NCI-H1694 treated with DMSO at 0.1 percent for 48 hours (cell line): ENCODE measurements at regions not wholly inside any gene's neighbourhood (a gene's known extent, or its start where the extent isn't known, plus 50 kb on each side); places are given as distances from the start of the nearest gene placed in this dataset.
"Not testable (repeated sequence)": the region's sequence is repeated elsewhere in the genome, so short reads cannot be mapped to it uniquely, and the experiment has no call there.

ENCODE experiments used
- DNase-seq: peaks from one replicate; lab custom pipeline; 2025; lab: John Stamatoyannopoulos, UW

- peak; percentile 37 for DNase-seq
These were observed 235.7 kb downstream of the SATB1 start for GRCh38 chr3:18189282-18190050.

GRCh38 chr3:18188491-18188890, 236.6 kb downstream of the SATB1 start:
- no peak for DNase-seq

GRCh38 chr3:18185624-18186023, 239.5 kb downstream of the SATB1 start:
- no peak for DNase-seq

GRCh38 chr3:18182923-18183322, 242.2 kb downstream of the SATB1 start:
- DNase-seq = not testable (repeated sequence)

GRCh38 chr3:18179521-18179920, 245.6 kb downstream of the SATB1 start:
- no peak for DNase-seq

- DNase-seq = no peak
These were observed 247.9 kb downstream of the SATB1 start for GRCh38 chr3:18177271-18177670.

GRCh38 chr3:18173891-18174290, 251.2 kb downstream of the SATB1 start:
- not testable (repeated sequence) for DNase-seq

GRCh38 chr3:18159681-18160080, 265.5 kb downstream of the SATB1 start:
- no peak for DNase-seq

- no peak for DNase-seq
These were observed 271.5 kb downstream of the SATB1 start for GRCh38 chr3:18153571-18154173.

GRCh38 chr3:18151199-18151598, 273.9 kb downstream of the SATB1 start:
- no peak for DNase-seq

GRCh38 chr3:18149935-18150334, 275.2 kb downstream of the SATB1 start:
- DNase-seq = no peak

GRCh38 chr3:18149386-18149785, 275.8 kb downstream of the SATB1 start:
- no peak for DNase-seq

GRCh38 chr3:18144571-18144970, 280.6 kb downstream of the SATB1 start:
- no peak for DNase-seq

- no peak for DNase-seq
These were observed 281.8 kb downstream of the SATB1 start for GRCh38 chr3:18143258-18143780.

- DNase-seq = no peak
These were observed 287.2 kb downstream of the SATB1 start for GRCh38 chr3:18137958-18138357.

- DNase-seq = no peak
These were observed 289.9 kb downstream of the SATB1 start for GRCh38 chr3:18135060-18135814.

- no peak for DNase-seq
These were observed 290.6 kb downstream of the SATB1 start for GRCh38 chr3:18134386-18135059.

GRCh38 chr3:18132991-18133390, 292.1 kb downstream of the SATB1 start:
- no peak for DNase-seq

- no peak for DNase-seq
These were observed 297.1 kb downstream of the SATB1 start for GRCh38 chr3:18127859-18128681.

GRCh38 chr3:18127174-18127858, 297.8 kb downstream of the SATB1 start:
- no peak for DNase-seq

- no peak for DNase-seq
These were observed 298.4 kb downstream of the SATB1 start for GRCh38 chr3:18126772-18127171.
